ENCODE measurements at regions not wholly inside any gene's neighbourhood (a gene's known extent, or its start where the extent isn't known, plus 50 kb on each side); places are given as distances from the start of the nearest gene placed in this dataset.

DNA sequence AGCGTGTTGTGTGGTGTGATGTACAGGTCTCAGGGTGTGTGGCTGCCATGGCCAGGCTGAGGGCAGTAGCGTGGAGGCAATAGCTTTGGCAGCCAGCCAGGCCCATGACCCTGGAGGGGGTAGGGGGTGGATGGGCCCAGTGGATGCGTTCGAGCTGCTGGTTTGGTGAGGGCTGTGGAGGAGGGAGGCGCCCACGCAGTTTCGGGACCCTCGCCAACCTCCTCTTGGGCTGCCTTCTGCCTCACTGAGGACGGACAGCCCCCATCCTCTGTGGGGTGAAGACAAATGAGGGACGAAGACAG, 238.6 kb upstream of the GSE1 start:
- Histone ChIP-seq H3K9me3 (ENCODE audit: control insufficient read depth, insufficient read depth, low read length) (no peaks in the 10 kb centered on the region), H3K27me3 (ENCODE audit: control insufficient read depth, insufficient read depth, low read length) (peaks cover 2% of the 10 kb centered on the region), H3K36me3 (ENCODE audit: control insufficient read depth, insufficient read depth, low read length) (no peaks in the 10 kb centered on the region), H3K4me1 (ENCODE audit: control insufficient read depth, insufficient read depth, low read length) (no peaks in the 10 kb centered on the region), H3K27ac (ENCODE audit: low read length) (no peak overlapping the region), H3K4me3 (ENCODE audit: low read length) (no peak overlapping the region)
- intact Hi-C loops (cut with micrococcal nuclease) = loop anchor here (5.0 kb wide), 1 partner anchor 343 kb away; no protein-coding TSS in a partner anchor
- no peak overlapping the region for H3K4me3 Mint-ChIP-seq
- DNase-seq (no peak), ATAC-seq (no peak)
- no peaks in the 10 kb centered on the region for H3K4me1 Mint-ChIP-seq
- H3K27me3 Mint-ChIP-seq (ENCODE audit: low read depth in 2 of 2) = peaks cover 0 to 11% of the 10 kb centered on the region in 2 donors
- H3K9me3 Mint-ChIP-seq = no peaks in the 10 kb centered on the region
- TF ChIP-seq, protein P1, sequence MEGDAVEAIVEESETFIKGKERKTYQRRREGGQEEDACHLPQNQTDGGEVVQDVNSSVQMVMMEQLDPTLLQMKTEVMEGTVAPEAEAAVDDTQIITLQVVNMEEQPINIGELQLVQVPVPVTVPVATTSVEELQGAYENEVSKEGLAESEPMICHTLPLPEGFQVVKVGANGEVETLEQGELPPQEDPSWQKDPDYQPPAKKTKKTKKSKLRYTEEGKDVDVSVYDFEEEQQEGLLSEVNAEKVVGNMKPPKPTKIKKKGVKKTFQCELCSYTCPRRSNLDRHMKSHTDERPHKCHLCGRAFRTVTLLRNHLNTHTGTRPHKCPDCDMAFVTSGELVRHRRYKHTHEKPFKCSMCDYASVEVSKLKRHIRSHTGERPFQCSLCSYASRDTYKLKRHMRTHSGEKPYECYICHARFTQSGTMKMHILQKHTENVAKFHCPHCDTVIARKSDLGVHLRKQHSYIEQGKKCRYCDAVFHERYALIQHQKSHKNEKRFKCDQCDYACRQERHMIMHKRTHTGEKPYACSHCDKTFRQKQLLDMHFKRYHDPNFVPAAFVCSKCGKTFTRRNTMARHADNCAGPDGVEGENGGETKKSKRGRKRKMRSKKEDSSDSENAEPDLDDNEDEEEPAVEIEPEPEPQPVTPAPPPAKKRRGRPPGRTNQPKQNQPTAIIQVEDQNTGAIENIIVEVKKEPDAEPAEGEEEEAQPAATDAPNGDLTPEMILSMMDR (IDR thresholded peaks at IDR 0.05) = no peak
- WGBS (ENCODE audit: insufficient coverage) = 78% methylated on average over 10 of the region's 10 CpGs
- peak overlapping the region in 1 of 2 donors; percentile 29 for H3K27ac Mint-ChIP-seq
- H3K36me3 Mint-ChIP-seq = no peaks in the 10 kb centered on the region

DNA sequence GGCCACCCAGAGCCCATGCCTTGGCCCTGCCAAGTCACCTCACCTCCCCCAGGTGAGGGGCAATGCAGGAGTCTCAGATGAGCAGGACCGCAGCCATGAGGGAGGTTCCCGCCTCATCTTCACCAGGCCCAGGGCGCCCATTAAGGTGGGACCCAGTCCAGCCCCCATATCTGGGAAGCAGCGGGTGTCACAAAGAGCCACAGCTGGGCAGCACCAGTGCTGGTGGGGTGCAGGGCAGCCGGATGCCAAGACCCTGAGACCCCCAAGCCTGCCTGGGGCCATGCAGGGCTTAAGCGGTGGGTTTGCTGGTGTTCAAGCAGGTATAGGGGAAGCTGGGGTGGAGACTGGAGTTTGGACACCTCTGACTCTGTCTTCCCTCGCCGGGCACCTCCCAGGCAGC, 237.8 kb upstream of the GSE1 start:
- H3K36me3 ChIP-seq (ENCODE audit: control insufficient read depth, insufficient read depth, low read length) = no peaks in the 10 kb centered on the region
- H3K27me3 ChIP-seq (ENCODE audit: control insufficient read depth, insufficient read depth, low read length) = no peaks in the 10 kb centered on the region
- Mint-ChIP-seq H3K4me3 (no peak overlapping the region), H3K36me3 (no peaks in the 10 kb centered on the region), H3K27me3 (ENCODE audit: low read depth in 2 of 2) (peaks cover 0 to 11% of the 10 kb centered on the region in 2 donors), H3K9me3 (no peaks in the 10 kb centered on the region), H3K4me1 (no peaks in the 10 kb centered on the region), H3K27ac (no peak overlapping the region)
- WGBS (ENCODE audit: insufficient coverage) = 89% methylated on average over 8 of the region's 8 CpGs
- no peaks in the 10 kb centered on the region for H3K9me3 ChIP-seq (ENCODE audit: control insufficient read depth, insufficient read depth, low read length)
- intact Hi-C loops (cut with micrococcal nuclease) = no loop called here
- DNase-seq (no peak), ATAC-seq (no peak)
- TF ChIP-seq, protein P1 (IDR thresholded peaks at IDR 0.05) = no peak
- no peak overlapping the region for H3K27ac ChIP-seq (ENCODE audit: low read length)
- H3K4me3 ChIP-seq (ENCODE audit: low read length) = no peak overlapping the region
- H3K4me1 ChIP-seq (ENCODE audit: control insufficient read depth, insufficient read depth, low read length) = no peaks in the 10 kb centered on the region

DNA sequence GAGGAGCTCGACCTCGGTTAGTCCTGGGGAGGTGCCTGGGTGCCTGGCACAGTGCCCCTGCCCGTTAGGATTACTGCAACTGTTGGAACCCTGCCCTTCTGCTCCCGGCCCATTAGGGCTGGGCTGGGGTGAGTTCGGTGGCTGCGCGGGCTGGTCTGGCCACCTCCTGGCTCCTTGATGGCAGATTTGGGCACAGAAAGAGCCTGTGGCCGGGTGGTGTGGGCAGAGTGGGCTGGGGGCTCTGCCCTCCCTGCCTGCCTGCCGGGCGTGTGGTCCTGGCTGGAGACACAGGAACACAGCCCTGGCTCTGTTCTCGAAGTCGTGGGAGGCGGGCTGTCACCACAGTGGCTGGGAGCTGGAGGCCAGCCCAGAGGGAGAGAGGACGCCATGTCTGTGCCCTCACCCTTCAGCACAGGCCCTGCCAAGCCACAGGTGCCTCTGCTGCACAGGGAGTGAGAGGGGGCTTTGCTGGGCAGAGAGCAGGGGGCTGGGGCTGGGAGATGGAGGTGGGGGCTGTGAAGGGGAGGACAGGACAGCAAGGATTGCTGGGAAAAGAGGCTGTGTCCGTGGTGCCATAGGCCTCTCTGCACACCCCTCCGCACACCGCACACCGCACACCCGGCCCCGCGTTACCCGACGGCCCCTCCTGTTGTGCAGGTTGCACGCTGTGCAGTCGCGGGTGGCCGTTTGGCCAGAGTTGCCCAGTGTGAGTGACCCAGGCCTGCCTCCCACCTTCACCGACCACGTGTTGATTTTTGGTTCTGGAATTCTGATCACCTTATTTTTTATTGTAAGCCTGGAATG, 236.6 kb upstream of the GSE1 start:
- no peaks in the 10 kb centered on the region for H3K4me1 ChIP-seq (ENCODE audit: control insufficient read depth, insufficient read depth, low read length)
- ATAC-seq (no peak), DNase-seq (no peak)
- H3K4me3 ChIP-seq (ENCODE audit: low read length) = no peak overlapping the region
- no peaks in the 10 kb centered on the region for H3K36me3 ChIP-seq (ENCODE audit: control insufficient read depth, insufficient read depth, low read length)
- intact Hi-C loops (cut with micrococcal nuclease) = no loop called here
- H3K27ac ChIP-seq (ENCODE audit: low read length) = no peak overlapping the region
- Mint-ChIP-seq H3K27me3 (ENCODE audit: low read depth in 2 of 2) (peaks cover 8 to 16% of the 10 kb centered on the region in 2 donors), H3K9me3 (no peaks in the 10 kb centered on the region), H3K36me3 (no peaks in the 10 kb centered on the region), H3K4me1 (no peaks in the 10 kb centered on the region), H3K27ac (no peak overlapping the region), H3K4me3 (no peak overlapping the region)
- H3K9me3 ChIP-seq (ENCODE audit: control insufficient read depth, insufficient read depth, low read length) = no peaks in the 10 kb centered on the region
- 83% methylated on average over 29 of the region's 29 CpGs for WGBS (ENCODE audit: insufficient coverage)
- no peaks in the 10 kb centered on the region for H3K27me3 ChIP-seq (ENCODE audit: control insufficient read depth, insufficient read depth, low read length)
- TF ChIP-seq, protein P1 (IDR thresholded peaks at IDR 0.05) = no peak
